SH-SY5Y (cell line): ENCODE measurements at regions not wholly inside any gene's neighbourhood (a gene's known extent, or its start where the extent isn't known, plus 50 kb on each side); places are given as distances from the start of the nearest gene placed in this dataset.

Experiments
- GATA2 ChIP-seq: IDR thresholded peaks from 2 replicates; pipeline ENCODE4 v1.6.1; 2011; ENCODE audit warnings: mild to moderate bottlenecking, low read depth, low read length
- GATA3 ChIP-seq: IDR thresholded peaks from 2 replicates; pipeline ENCODE4 v1.6.1; 2011; ENCODE audit warnings: low read depth, mild to moderate bottlenecking, low read length, moderate library complexity

DNA sequence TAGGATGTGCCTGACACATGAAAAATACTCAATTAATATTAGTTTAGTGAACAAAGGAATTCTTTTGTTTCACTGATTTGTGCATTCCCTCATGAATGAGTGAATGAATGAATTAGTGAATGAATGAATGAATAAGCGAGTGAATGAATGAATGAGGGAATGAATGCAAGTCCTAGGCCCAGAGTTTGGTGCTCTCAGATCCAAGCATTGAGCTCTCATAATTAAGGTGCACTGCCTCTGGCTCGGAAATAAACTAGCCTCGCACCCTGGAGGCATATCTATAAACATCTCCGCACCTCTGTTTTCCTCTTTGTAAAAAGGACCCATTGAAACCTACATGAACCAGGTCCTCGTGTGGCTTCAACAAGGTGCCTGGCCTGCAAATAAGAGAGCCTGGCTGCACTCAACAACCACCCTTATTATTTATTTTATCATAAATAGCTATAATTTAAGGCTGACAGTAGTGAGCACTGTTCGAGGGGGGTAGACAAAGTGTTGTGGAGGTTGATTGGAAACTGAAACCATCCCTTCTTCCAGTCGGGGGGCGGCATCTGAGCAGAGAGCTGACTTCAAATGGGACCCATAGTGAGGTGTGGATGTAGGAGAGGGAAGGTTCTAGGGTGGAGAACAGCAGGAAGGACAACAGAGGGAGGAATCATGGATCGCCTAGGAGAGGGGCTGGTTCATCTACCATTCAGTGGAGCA, 316.8 kb downstream of the BCL11B start:
- TF ChIP-seq GATA2, result no peak
- no peak for TF ChIP-seq GATA3

DNA sequence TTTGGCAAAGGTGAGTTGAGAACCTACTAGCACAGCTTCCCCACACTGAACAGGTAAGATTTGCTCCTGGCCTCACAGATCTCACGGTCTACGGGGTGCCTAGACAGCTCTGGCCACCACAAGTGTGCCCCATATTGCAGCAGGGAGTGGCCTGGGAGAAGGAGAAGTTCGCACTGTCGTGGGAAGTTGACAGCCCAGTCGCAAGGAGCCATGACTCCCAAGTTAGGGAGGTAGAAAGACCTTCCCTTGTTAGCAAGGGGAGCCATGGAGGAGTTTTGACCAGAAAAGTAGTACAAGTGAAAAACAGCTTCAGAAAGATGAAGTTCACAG, 316.3 kb downstream of the BCL11B start:
- TF ChIP-seq GATA2 (no peak), GATA3 (no peak)

DNA sequence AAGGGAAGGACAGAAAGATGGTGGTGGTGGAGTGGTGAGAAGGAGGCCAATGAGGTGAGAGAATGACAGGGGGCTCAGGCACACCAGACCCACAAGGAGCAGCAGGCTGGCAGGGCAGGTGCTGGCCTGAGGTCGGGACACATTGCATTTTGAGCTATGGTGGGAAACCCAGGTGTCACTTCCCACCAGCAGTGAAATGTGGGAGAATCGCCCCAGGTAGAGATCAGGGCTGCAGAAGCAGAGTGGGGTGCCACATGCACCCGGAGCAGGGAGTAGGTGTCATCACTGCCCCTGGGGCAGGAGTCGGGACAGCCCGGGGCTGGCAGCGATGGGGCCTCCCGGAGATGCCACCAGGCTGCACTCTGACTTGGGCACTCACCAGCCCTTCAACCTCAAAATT, 315.8 kb downstream of the BCL11B start:
- no peak for TF ChIP-seq GATA3
- no peak for TF ChIP-seq GATA2

GRCh38 chr14:98956661-98957060, 315.3 kb downstream of the BCL11B start:
- TF ChIP-seq GATA2 (no peak), GATA3 (no peak)

GRCh38 chr14:98957211-98958047, 314.6 kb downstream of the BCL11B start:
- TF ChIP-seq GATA2, result no peak
- TF ChIP-seq GATA3, result no peak

DNA sequence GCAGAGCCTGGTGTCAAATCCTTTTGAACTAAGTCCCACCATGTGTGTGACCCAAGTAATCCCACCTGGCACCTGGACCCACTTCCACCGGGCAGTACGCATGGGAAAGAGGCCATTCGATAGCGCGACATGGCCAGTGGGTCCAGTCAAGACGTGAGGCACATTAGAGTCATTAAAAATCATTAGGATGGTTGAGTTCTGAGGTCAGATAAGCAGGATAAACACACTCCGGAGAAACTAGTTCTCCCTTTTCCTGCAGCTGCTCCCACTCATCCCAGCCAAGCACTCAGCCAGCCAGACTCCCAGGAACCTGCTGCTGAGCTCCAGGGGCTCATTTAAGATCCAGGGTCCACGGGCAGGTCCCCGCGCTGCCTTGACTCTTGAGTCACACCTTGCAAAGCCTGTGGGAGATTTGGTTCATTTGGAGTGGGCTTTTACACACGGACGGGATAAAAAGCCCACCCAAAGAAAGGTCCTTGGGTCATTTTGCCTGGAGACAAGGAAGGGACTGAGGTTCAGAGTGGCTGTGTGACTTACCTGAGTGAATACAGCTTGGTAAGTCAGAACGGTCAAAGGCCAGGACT, 313.9 kb downstream of the BCL11B start:
- TF ChIP-seq GATA2 (no peak), GATA3 (no peak)

DNA sequence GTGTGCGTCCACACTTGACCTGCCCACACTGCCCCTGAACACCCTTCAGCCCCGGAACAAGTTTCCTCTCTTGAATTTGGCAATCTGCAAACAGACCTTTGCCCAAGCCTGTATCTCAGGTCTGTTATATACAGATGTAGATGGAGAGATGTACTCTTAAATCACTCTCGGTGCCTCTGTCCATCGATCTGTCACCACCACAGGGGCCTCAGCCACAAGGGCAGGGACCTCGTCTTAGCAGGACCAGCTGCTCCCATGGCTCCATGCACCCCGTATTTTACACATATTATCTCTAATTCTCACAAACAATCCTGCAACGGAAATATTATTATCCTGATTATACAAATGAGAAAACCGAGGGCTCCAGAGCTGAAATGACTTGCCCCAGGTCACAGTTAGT, 313.4 kb downstream of the BCL11B start:
- TF ChIP-seq GATA3 (no peak), GATA2 (no peak)

DNA sequence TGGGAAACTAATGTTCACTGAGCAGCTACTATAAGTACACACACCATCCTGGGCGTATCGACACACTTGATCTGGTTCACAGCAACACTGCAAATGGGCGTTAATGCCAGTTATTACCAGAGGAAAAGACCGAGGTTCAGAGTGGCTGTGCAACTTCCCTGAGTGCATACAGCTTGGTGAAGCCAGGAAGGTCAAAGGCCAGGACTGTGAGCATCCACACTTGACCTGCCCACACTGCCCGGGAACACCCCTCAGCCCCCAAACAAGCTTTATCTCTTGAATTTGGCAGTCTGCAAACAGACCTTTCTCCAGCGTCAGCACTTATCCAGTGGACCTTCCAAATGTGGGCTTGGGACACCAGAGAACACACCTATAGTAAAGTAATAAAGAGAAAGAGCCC, 312.6 kb downstream of the BCL11B start:
- TF ChIP-seq GATA3 (no peak), GATA2 (no peak)

GRCh38 chr14:98959958-98960616, 311.9 kb downstream of the BCL11B start:
- TF ChIP-seq GATA3, result no peak
- no peak for TF ChIP-seq GATA2

- TF ChIP-seq GATA2 (no peak), GATA3 (no peak)
Observed at GRCh38 chr14:98960617-98961013, 311.4 kb downstream of the BCL11B start.

- TF ChIP-seq GATA3 (no peak), GATA2 (no peak)
Observed at GRCh38 chr14:98961191-98961590, 310.8 kb downstream of the BCL11B start.

- TF ChIP-seq GATA3, result no peak
- TF ChIP-seq GATA2, result no peak
Observed at GRCh38 chr14:98962118-98962517, 309.9 kb downstream of the BCL11B start.

DNA sequence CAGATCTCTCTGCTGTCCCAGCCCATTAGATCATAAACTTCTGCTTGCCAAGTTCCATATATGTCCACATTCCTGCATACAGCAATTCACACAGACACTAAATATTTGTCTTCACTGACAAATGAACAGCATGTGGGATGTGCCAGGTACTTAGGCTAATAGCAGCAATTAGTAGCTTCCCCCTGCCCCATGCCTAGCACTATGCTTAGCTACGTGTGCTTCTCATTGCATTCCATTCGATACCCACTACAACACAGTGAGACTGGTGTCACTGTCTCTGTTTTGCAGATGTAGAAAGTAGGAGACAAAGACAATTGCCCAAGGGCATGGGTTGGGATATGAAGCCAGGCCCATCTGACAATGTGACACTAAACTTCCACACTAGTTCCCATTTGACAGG, 308.4 kb downstream of the BCL11B start:
- TF ChIP-seq GATA3, result no peak
- no peak for TF ChIP-seq GATA2

DNA sequence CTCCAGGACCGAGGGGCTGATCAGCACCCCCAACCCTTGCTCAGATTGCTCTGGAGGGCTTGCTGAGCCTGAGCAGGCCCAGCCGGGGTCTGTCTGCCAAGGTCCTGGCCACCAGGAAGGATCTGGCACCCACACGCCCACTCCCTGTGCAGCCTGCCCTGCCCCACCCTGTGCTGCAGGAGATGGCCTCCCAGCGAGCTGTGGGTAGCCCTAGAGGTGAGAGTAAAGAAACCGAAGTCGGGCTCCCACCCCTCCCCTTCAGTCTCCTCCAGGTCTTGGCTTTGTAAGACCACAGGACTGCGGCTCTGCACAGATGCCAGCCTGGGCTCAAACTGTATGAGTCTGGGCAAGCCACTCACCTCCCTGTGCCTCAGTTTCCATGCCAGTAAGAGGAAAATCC, 307.8 kb downstream of the BCL11B start:
- TF ChIP-seq GATA3, result no peak
- TF ChIP-seq GATA2, result no peak
